Right renal pelvis (tissue), 4 donors: ENCODE measurements at regions not wholly inside any gene's neighbourhood (a gene's known extent, or its start where the extent isn't known, plus 50 kb on each side); places are given as distances from the start of the nearest gene placed in this dataset.

Experiments
- DNase-seq, 4 donors: peaks; one replicate each; pipeline ENCODE4 v3.0.0-alpha.2; 2013; ENCODE audit warnings: low read depth in 4 of 4, low spot score in 3 of 4, missing footprints in 1 of 4

DNA sequence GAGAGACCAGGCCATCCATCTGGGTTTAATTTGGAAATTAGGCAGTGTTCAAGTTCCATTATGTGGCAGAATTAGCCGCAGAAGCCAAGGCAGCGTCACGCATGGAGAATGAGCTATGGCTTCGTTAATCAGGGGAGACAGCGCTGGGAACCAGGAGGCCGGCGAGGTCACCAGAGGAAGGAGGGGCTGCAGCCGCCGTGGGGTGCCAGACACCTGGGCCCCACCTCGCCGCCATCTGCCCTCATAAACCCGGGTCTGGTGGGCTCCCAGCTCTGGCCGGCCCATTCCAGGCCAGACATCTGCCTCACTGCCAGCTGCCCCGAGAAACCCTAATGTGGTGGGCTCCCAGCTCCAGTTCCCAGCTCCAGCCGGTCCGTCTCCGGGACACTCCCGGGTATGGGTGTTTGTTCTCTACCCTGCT is 676.9 kb downstream of the BRD1 start:
- no peak for DNase-seq

DNA sequence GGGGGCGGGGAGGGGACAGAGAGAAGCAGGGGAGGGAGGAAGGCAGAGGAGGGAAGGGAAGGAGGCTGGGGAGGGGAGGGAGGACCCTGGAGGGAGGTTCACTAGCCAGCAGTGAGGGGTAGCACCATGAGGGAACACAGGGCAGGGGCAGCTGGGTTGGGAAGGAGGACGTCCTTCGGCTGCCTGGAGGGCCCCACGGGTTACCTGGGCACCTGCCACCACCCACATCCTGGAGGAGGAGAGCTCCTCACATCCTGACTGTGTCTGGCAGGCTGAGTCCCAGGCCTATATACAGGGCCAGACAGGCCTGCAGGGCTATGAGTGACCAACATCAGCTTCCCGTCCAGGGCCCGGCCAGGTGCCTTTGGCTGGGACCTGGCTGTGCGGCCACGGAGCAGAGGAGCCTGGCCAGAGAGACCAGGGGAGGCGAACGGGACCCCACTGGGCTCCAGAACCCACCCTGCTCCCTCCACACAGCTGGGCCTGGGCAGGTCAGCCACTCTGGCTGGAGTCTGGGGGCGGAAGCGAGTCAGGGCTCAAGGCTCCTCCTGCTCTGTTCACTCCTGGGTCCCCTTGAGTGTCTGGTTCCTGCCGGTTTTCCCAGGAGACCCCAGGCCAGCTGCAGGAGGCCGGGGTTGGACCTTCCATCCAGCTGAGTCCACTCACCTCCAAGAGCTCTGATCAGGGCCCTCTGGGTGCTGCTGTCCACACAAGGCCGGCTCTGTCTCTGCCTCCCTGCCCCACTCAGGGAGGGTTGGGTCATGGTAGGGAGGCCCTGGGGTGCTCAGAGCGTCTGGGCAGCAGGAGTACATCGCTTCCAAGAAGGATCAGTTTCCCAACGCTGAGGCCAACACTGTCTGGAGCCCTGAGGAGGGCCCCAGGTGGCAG is 677.7 kb downstream of the BRD1 start:
- DNase-seq = no peak

DNA sequence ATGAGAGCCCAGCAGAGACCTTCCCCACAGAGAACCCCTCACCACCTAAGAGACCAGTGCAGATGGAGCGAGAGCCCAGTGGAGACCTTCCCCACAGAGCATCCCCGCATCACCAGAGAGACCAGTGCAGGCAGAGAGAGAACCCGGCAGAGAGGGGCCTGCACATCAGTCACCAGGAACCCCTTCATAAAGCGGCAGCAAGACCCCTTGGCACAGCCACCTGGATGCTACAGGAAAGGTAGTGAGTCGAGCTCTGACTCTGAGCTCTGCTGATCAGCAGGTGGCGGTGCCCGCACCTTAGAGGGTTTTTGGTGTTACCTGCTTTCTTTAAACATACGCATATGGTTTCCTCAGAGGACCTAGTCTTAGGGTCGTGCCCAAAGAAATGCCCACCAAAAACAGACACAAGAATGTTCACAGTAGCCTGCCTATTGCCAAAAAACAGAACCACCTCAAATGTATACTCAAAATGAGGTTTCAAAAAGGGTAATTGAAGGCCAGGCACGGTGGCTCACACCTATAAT is 678.7 kb downstream of the BRD1 start:
- no peak for DNase-seq

DNA sequence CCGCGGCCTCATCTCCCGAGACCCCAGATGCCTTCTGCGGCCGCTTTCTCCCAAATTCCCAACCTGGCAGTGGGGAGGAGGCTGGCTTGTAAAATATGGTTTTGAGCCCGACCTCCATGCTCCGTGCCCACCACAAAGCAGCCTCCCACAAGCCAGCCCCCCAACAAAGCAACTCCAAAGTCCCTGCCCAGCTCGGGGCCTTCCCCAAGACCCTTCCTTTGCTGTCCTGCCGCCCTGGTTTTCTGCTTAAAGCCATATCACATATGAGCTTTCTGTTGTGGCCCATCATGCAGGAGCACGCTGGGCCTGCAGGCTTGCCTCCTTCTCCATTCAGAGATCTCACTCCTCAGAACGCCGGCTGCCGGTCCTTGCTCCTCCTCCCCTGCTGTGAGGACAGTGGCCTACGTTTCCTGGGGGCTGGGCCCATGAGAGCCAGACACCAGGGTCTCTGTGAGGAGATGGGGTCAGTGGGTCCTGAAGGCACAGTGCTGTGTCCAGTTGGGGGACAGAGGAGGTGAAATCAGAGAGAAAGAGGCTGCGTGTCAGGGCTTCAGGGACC is 680.0 kb downstream of the BRD1 start:
- DNase-seq = no peak

DNA sequence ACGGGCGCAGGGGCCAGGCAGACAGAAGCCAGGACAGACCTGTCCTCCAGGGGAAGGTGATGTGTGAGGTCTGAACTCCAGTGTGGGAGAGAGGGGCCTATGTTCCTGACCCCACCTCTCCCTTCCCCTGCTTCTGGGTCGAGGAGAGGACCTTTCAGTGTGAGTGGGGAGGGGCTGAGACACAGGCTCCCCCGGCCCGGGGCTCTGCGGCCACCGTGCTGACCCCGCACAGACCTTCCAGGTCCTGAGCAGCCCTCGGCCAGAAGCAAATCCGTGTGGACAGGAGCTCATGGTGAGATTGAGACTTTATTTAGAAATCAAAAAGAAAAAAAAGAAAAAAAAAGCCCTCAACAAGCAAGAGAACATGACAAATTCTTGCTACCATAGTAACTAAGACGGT is 680.5 kb downstream of the BRD1 start:
- no peak for DNase-seq

DNA sequence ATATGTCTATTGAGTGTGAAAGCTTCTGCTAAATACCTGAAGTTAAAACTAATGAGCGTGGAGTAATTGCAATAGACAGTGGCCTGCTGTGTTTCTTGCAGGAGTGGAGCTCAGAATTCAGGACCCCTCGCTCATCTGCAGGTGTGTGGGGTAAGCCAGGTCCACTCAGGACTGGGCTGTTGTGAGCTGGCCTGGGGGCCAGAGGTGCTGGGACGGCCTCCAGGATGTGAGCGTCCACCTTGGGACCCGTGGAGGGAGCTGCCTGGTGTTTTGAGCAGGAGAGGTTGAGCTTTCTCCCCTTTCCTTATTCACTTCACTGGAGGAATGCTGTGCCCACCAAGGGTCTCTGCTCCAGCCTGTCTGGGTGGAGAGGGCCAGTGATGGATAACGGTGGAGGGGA is 681.2 kb downstream of the BRD1 start:
- DNase-seq = no peak

DNA sequence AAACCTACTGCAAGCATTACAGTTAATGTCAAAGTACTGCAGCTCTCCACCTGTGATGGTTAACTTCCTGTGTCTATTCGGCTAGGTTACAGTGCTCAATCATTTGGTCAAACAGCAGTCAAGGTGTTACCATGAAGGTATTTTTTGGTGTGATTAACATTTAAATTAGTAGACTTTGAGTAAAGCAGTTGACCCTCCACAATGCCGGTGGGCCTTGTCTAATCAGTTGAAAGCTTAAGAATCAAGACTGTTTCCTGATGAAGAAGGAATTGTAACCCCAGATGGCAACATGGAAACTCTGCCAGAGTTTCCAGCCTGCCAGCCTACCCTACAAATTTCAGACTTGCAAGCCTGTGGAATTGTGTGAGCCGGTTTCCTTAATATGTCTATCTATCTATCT is 683.9 kb downstream of the BRD1 start:
- no peak for DNase-seq

DNA sequence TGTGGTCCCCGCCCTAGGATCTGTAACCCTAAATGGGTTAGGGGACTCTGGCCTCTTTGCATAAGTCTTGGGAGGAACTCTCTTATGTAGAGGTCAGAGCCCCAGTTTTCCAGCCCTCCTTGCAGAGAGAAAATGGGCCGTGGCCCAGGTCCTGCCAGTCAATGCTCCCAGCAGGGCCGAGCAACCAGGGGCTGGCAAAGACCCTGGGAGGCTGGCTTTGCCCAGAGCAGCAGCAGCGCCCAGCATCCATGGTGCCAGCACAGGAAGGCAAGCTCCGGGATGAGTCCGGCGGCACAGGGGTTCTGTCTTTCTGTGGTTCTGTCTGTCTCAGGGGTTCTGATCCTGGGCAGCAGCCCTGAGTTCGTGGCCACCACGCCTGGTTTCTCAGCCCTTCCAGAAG is 684.8 kb downstream of the BRD1 start:
- DNase-seq = no peak

DNA sequence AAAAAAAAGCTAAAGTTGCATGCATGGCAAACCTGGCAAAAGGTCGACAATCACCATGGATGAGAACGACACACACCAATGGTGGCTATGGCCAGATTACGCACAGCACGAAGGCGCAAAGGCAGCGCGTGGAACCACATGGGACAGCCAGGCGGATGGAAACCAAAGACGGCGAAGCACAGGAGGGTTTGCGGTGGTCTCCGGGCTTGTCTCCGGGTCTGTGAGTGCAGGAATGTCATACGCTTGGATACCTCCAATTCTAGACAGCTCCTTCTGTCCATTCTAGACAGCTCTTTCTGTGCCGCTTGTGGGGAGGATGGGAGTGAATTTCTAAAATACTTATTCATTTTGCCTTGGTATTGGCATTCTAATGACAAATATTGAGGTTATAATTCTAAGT is 685.4 kb downstream of the BRD1 start:
- DNase-seq = no peak

DNA sequence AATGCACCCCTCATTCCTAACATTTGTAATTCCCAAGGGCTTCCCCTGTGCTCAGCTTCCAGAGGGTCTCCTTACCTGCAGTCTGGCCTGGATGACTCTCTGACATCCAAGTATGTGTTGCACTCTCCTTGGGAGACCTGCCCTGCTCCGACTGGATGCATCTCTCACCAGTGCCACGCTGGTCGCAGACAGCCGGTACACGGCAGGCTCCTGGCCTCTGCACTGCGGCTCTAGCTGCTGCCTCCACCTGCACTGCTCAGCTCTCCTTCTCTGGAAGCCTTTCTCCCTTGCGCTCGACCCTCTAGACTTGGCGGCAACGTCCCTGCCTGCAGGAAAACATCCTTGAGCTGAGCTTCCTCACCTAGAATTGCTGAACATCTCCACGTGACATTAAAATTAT is 685.9 kb downstream of the BRD1 start:
- DNase-seq = no peak

DNA sequence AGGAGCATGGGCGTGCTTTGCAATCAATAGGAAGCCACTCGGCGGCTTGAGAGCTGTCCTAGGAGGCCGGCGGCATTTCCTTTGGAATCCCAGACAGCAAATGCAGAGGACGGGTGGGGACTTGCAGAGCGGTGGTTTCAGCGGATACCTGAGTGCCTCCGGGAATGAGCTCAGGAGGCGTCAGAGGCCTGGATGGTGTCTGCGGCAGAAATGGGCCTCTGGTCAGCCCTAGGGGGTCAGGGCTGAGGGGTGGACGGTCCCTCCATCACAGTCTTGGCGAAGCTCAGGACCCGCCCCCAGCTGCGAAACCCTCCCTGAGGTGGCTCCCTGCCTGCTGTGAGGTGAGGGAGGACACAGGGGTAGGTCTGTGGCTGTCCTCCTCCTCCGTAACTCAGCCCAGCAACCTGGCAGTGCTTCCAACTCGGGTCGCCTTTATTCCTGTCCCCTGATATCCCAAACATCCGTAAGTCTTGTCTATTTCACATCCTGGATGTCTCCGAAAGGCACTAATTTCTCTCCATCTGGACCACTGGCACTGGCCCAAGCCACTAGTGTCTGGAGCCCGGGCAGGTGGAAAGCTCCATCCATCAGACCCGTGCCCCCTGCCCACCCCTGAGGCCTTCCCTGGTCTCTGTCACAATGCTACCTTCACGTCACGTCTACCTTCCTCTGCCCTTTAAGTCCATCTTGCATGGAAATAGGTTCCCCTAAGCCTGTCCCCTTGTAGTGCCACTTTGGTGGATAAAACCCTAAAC is 686.6 kb downstream of the BRD1 start:
- no peak for DNase-seq

DNA sequence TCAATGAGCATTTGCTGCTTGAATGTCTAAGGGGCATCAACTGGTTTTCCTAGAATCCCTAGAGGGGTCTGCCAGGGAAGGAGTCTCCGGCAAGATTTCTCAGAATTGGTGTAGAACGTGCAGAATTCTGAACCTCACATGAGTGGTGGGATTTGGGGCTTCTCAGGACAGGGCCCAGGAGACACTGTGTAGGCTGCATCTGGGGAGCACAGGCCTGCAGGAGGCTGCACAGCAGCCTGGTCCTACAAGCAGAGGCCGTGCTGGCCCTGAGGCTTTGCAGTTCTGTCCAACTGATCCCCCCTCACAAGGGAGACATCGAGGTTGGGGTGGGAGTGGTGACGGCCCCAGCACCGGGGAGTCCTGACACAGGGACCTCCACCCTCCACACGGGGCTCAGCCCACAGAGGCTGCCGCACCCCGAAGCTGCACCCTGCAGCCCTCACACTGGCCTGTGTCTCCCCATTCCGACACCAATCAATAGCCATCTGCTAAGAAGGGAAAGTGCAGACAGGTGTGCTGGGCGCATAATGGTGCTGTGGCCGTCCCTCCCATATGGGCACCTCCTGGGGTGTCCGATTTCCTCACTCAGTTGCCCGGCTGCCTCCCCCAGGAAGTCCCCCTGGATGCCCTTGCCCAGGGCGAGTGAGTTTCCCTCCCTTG is 688.1 kb downstream of the BRD1 start:
- DNase-seq = no peak

DNA sequence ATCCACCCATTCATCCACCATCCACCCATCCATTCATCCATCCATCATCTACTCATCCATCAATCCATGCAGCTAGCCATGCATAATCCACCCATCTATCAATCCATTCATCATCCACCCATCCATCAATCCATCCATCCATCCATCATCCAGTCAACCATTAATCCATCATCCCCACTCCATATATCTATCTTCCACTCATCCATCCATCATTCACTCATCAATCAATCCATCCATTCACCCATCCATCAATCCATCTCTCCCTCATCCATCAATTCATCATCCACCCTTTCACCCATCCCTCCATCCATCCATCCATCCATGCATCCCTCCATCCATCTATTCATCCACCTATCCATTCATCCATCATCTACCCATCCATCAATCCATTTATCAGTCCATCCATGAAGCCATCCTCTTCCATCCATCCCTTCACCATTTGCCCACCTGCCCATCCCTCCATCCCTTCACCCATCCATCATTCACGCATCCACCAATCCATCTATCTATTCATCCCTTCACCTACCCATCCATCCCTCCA is 689.4 kb downstream of the BRD1 start:
- no peak for DNase-seq

DNA sequence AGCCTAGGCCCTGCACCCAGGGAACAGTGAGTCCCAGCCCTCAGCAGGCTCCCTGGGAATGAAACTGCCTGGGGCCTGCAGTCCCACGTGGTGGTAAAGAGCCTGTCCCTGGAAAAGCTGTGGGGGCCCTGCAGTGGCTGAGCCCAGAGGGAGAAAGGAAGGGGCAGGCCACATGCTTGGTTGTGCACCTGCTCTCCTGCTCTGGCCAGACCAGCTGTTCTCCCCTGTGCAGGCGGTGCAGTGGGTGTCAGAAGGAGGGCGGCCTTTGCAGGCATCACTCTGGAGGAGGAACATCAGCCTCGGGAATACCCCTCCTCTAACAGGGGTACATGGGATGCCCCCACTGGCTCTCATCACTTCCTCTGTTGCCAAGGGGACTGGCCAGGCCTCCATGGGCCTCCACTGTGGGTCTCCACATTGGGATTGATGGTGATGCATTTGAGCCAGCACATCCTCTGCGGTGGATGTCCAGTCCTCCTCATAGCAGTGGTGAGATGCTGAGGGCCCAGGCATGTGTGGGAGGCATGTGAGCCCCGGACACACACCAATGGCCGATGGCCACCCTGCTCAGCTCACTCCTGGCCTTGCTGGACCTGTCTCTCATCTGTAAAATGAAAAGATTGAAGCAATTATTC is 690.4 kb downstream of the BRD1 start:
- DNase-seq = no peak

DNA sequence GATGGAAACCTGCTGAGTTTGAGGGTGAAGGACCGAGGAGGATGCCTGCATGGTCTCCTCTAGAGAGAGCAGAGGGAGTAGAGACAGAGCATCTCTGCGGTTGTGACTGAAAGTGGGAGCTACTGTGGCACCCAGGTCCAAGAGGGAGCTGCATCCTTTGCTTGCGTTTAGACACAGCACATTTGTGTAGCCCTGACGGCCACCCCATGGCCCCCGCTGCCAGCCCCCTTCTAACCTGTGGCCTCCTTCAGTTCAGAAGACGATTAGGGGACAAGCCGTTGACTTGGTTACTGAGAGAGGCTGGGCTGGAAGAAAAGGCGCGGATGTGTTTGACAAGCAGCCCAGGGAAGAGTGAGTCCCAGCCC is 690.9 kb downstream of the BRD1 start:
- no peak for DNase-seq

DNA sequence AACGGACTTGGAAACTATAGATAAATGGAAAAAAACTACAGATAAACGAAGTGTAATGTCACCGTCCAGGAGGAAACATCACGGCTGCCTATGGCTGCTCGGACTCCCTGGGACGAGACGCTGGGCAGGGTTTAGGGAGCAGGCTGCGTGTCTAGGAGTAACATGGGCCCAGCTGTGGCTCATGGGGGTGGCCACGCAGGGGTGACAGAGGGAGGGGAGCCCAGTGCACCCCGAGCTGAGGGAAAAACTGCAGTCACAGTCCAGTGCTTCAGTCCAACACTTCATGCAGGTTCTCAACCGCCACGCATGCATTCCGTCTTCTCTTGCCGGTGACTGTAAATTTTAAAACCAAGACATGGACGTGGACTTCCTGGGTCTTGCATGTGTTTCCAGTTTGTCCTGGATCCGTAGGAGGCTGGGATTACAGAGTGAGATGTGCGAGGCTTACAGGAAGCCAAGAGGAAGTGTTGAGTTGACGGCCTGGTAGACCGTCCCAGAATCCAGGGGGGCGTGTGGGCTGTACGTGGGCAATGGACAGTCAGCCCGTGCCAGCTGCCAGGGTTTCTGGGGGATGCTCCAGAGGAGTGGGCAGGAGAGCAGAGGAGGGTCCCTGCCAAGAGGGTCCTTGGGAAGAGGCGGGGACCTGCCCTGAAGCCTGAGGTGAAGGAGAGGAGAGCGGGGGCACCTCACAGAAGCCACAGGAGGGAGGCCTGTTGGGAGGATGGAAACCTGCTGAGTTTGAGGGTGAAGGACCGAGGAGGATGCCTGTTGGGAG is 691.4 kb downstream of the BRD1 start:
- no peak for DNase-seq

DNA sequence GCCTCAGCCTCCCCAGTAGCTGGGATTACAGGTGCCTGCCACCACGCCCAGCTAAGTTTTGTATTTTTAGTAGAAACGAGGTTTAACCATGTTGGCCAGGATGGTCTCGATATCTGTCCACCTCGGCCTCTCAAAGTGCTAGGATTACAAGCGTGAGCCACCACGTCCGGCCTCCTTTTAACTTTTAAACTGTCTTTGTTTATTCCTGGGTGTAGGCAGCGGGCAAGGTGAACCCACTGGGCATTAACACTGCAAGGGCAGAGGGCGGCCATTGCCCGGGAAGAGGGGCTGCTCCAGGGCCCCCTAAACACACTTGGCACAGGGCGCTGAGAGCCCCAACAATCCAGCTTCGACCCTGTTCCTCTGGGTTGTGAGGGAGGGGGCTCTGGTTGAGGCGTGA is 693.6 kb downstream of the BRD1 start:
- DNase-seq = no peak

DNA sequence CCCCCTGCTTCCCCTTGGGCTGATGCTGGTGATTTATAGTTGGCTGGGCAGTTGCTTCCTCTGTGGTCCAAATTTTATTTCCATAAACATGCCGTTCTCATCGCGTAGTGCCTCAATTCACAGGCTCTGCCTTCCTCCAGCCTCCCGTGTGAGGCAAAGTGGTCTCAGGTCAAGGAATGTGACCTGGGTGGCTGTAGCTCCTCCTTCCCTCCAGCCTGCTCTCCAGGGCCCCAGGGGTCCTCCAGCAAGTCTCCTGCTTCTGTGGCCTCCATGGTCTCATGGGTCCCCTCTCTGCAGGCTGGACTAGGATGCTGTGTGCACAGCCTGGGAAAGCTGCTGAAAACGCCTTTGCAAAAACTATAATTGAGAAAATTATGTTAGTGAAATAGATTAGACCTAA is 694.1 kb downstream of the BRD1 start:
- DNase-seq = no peak

DNA sequence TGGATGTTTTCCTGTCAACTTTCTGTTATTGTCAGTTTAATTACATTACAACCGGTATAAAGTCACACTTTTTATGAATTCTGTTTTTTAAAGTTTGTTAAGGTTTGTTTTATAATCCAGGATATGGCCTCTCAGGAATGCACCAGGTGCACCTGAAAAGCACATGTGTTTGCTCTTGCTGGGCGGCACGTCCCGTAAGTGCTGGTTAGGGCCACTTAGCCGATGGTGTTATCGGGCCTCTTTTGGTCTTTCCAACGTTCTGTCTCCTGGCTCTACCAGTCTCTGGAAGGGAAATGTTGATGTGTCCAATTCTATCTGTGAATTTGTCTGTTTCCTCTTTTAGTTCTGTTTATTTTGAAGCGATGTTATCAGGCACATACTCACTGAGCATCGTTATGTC is 695.7 kb downstream of the BRD1 start:
- DNase-seq = no peak

DNA sequence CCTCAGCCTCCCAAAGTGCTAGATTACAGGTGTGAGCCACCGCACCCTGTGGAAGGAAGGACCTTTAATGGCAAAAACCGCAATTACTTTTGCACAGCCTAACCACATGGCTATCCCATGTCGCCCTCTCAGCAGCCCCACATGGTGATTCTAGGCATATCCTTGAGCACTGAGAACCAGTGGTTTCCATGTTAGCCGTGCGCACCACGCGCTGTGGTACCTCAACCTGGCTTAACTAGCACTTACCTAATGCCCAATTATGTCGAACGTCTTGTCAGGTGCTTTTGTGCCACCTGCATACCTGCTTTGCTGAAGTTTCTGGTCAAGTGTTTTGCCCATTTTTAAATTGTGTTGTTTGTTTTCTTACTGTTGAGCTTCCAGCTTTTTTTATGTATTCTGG is 697.9 kb downstream of the BRD1 start:
- DNase-seq = no peak
